ENCODE measurements at regions not wholly inside any gene's neighbourhood (a gene's known extent, or its start where the extent isn't known, plus 50 kb on each side); places are given as distances from the start of the nearest gene placed in this dataset.

DNA sequence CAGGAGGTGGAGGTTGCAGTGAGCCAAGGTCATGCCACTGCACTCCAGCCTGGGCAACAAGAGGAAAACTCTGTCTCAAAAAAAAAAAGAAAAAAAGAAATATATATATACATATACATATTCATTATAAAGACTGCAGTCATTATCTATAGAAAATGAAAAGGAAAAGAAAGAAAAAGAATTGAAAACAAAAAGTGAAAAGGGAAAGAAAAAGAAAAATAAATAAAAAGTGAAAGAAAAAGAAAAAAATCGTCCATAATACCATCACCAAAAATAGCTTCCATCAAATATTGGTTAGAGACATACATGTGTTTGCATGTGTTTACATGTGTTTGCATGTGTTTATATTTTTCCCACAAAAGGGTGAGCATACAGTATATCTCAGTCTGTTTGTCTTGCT is 105.5 kb upstream of the PARD3 start:
- H3K27ac ChIP-seq: no peak overlapping the region
- TF ChIP-seq ZFX (IDR thresholded peaks at IDR 0.05) (no peak), CTCF (conservative IDR thresholded peaks at IDR 0.05) (no peak)

DNA sequence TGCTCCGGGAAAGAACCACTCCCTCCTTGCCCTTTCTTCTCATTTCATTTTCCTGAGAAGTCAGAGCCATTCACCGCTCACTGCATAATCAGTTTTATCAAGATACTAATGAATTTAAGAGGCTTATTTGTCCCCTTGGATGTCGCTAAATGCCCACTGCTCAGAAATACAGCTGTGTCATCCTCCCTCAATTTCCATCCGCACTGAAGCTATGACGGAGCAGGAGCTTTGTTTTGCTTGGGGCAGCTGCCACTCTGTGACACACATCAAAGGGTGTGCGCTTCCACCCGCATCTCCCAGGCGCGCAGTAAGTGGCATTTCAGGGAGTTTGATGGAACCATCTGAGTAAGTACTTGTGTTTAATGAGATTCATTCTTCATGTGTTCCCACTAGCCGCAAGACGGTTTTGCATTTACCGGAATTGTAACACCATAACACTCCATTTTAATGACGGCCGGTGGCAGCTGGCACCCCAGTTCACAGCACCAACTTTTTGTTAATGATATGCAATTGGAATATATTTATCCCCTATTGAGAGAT is 103.8 kb upstream of the PARD3 start:
- TF ChIP-seq ZFX (IDR thresholded peaks at IDR 0.05): no peak
- TF ChIP-seq CTCF (conservative IDR thresholded peaks at IDR 0.05): no peak
- no peak overlapping the region for H3K27ac ChIP-seq

GRCh38 chr10:34918060-34918775 is 103.1 kb upstream of the PARD3 start:
- TF ChIP-seq CTCF (conservative IDR thresholded peaks at IDR 0.05) (no peak), ZFX (IDR thresholded peaks at IDR 0.05) (no peak)
- H3K27ac ChIP-seq: no peak overlapping the region

DNA sequence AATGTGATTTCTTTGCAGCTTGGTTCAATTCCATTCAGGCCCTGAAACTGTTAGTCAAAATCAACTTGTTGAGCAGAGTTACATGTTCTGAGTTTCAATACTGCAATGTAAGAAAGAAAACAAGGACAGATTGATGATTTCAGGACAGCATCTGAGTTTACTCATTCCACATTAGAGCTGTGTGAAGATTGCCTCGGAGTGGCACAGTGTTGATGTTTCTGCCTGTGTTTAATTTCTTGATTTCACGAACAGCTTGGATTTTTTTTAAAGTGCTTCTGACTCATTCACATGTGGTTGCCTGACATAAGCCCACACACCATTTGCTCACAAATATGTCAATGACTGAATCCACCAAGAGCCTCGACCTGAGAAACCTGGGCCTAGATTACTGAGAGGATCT is 101.2 kb upstream of the PARD3 start:
- no peak for TF ChIP-seq CTCF (conservative IDR thresholded peaks at IDR 0.05)
- no peak for TF ChIP-seq ZFX (IDR thresholded peaks at IDR 0.05)
- no peak overlapping the region for H3K27ac ChIP-seq

DNA sequence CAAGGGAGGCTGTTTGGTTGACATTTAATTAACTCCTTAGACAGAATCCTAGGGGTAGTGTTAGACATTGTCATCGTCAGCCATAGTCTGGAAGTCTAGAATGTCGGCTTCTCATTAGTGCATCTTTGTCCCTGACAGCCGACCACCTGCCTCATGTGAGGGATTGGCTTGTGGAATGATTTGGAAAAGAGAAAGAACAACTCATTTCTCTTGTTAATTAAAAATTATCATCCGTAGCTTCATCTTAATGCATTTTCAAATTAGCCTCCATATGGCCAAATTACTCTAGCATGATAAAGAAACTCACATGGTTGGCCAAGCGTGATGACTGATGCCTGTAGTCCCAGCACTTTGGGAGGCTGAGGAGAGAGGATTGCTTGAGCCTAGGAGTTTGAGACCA is 97.7 kb upstream of the PARD3 start:
- H3K27ac ChIP-seq: no peak overlapping the region
- TF ChIP-seq CTCF (conservative IDR thresholded peaks at IDR 0.05): no peak

DNA sequence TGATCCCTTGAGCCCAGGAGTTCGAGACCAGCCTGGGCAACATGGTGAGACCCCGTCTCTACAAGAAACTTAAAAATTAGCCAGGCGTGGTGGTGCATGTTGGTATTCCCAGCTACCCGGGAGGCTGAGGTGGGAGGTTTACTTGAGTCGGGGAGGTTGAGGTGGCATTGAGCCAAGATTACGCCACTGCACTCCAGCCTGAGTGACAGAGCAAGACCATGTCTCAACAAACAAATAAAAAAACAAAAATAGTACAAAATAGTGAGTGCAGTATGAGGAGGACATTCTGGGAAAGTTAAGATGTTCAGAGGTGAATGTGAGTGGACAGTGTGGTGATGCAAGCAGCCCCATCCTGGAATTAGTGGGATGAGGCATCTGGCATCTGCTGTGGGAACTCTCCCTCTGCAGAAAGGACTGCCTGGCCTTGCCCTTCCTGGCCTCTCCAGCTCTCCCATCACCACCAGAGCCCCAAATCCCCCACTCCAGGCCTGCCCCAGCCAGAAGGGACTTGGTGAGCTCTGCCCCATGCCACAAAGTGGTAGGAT is 96.6 kb upstream of the PARD3 start:
- H3K27ac ChIP-seq: no peak overlapping the region
- no peak for TF ChIP-seq ZFX (IDR thresholded peaks at IDR 0.05)
- no peak for TF ChIP-seq CTCF (conservative IDR thresholded peaks at IDR 0.05)

DNA sequence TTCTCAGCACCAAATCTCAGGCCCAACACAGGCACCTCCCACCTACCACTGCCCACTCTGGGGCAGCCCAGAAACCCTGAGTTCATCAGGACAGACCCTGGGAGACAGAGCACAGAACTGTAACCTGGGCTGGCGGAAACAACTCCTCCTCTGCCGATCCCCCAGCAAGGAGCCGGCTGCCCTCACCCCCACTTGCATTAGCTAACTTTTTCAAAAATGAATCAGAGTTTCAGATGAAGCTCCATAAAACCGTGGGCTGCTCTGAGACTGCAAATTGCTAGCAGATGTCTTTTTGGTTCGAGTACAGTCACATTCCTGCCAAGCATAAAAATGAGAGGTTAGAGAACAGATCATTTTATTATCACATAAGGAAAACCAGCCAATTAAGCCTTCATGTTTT is 93.4 kb upstream of the PARD3 start:
- no peak overlapping the region for H3K27ac ChIP-seq
- TF ChIP-seq CTCF (conservative IDR thresholded peaks at IDR 0.05): no peak
- TF ChIP-seq ZFX (IDR thresholded peaks at IDR 0.05): no peak

All from C4-2B (cell line).